Stimulated activated naive B cell treated with anti-CD40 and anti-IgM and Interleukin-4, amounts not matched to agents 10 μg/mL and 1 μg/mL and 100 μg/mL, for 72 hours (primary cell): ENCODE measurements at regions not wholly inside any gene's neighbourhood (a gene's known extent, or its start where the extent isn't known, plus 50 kb on each side); places are given as distances from the start of the nearest gene placed in this dataset.

Experiments
- ATAC-seq, 2 donors: fragments of 150-1000 bp; cut with Tn5 transposase; replicated peaks; 2 replicates each; pipeline ENCODE4 v1.10.0; 2021; ENCODE audit warnings: moderate library complexity in 1 of 2
- DNase-seq: peaks from one replicate; pipeline ENCODE4 v3.0.0; 2021
- H3K27ac Mint-ChIP-seq: one replicate; pipeline ENCODE4 v1.8.0; 2022; ENCODE audit warnings: mild to moderate bottlenecking, mixed read lengths
- H3K27me3 Mint-ChIP-seq, 2 donors: one replicate each; pipeline ENCODE4 v1.8.0; 2022; ENCODE audit warnings: mixed read lengths in 2 of 2
- H3K36me3 Mint-ChIP-seq, 2 donors: one replicate each; pipeline ENCODE4 v1.8.0; 2022; ENCODE audit warnings: mixed read lengths in 2 of 2, mild to moderate bottlenecking in 1 of 2
- H3K4me1 Mint-ChIP-seq, 2 donors: one replicate each; pipeline ENCODE4 v1.8.0; 2022; ENCODE audit warnings: mixed read lengths in 2 of 2, mild to moderate bottlenecking in 1 of 2
- H3K4me3 Mint-ChIP-seq, 2 donors: one replicate each; pipeline ENCODE4 v1.8.0; 2022; ENCODE audit warnings: mild to moderate bottlenecking in 2 of 2, mixed read lengths in 2 of 2, moderate library complexity in 1 of 2
- H3K9me3 Mint-ChIP-seq, 2 donors: one replicate each; pipeline ENCODE4 v1.8.0; 2022; ENCODE audit warnings: mixed read lengths in 2 of 2, mild to moderate bottlenecking in 1 of 2

- Mint-ChIP-seq H3K36me3 (no peaks in the 10 kb centered on the region), H3K4me1 (no peaks in the 10 kb centered on the region), H3K4me3 (no peak overlapping the region), H3K27ac (no peak overlapping the region), H3K9me3 (peaks cover 3 to 9% of the 10 kb centered on the region in 2 donors), H3K27me3 (no peaks in the 10 kb centered on the region)
- ATAC-seq, result no peak
- no peak for DNase-seq
Observed at GRCh38 chr5:60219921-60220320, 326.4 kb upstream of the PDE4D start.

DNA sequence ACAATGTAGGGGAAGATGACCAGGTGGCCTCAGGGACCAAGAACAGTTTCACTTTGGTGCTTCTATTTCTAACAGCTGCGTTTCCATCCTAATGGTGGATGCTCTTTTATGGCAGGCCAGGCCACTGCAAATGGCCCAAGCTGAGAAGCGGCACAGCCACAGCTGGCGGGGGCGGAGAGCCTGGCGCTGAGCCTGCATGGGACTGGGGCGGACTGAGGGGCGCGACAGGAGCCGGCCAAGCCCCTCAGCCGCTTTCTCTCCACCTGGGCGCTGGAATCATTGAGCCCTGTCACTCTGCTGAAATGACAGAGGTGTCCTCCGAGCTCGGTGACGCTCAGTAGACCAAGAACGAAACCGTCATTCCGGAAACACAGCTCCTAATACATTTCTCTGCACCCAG, 317.3 kb upstream of the PDE4D start:
- Mint-ChIP-seq H3K27ac (no peak overlapping the region), H3K27me3 (no peaks in the 10 kb centered on the region), H3K4me3 (peak overlapping the region in 1 of 2 donors; percentile 55)

DNA sequence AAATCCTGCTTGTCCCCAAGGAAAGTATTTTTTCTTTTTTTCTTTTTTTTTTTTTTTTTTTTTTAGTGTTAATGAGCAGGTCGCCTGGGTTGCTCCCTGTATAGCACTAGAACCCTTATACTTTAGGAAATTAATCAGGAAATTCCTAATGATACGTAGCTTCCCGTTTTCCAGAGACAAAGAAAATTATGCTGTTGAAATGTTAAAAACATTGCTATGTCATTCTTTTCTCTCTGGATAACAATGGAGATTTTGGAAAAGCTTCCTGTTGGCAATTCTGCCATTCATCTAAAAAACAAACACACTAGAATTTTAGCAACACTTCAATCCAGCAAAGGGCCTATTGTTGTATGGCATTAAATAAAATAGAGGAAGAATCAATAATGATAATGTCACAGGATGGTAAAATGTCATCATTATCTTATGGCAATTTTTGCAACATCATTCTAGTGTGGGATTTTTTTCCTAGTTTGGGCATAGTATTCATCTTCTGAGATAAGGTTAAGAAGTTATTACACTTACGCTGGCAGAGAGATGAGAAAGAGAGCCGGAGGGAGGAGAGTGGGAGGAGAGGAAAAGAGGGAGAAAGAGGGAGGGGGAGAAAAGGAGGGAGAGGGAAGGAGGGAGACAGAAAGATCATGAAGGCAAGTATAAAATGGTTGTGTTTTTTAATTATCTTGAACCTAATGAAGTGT, 315.8 kb upstream of the PDE4D start:
- Mint-ChIP-seq H3K27ac (no peak overlapping the region), H3K4me3 (no peak overlapping the region), H3K36me3 (no peaks in the 10 kb centered on the region), H3K4me1 (peaks cover 20 to 27% of the 10 kb centered on the region in 2 donors), H3K27me3 (no peaks in the 10 kb centered on the region), H3K9me3 (no peaks in the 10 kb centered on the region)
- no peak for DNase-seq
- ATAC-seq, result no peak

More for the DNA sequence above, 317.3 kb upstream of the PDE4D start:
- Mint-ChIP-seq H3K36me3 (no peaks in the 10 kb centered on the region), H3K9me3 (no peaks in the 10 kb centered on the region), H3K4me1 (peaks cover 12 to 16% of the 10 kb centered on the region in 2 donors)
- ATAC-seq (no peak), DNase-seq (no peak)

- Mint-ChIP-seq H3K4me1 (peaks cover 20 to 27% of the 10 kb centered on the region in 2 donors), H3K4me3 (no peak overlapping the region), H3K27ac (no peak overlapping the region), H3K9me3 (no peaks in the 10 kb centered on the region), H3K27me3 (no peaks in the 10 kb centered on the region), H3K36me3 (no peaks in the 10 kb centered on the region)
- ATAC-seq, result no peak
- DNase-seq, result no peak
Observed at GRCh38 chr5:60208716-60209115, 315.2 kb upstream of the PDE4D start.

DNA sequence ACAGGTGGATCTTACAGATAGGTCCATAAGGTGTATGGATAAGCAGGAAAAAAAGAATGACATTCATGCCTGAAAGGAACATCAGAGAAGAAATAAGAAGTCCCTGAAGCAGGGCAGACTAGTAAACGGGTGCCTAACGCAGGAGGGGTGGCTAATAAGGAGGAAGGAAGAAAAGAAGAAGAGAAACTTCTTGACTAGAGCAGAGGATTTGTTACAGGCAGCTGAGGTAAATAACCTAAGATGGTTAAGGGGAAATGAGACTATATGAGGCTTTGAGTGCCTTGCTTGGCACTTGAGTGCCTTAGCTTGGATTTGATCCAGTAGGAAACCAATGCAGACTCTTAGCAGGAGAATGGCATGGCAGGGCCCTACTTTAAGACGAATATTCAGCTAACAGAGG, 313.5 kb upstream of the PDE4D start:
- Mint-ChIP-seq H3K27ac (no peak overlapping the region), H3K27me3 (no peaks in the 10 kb centered on the region), H3K4me3 (no peak overlapping the region), H3K4me1 (peaks cover 20 to 27% of the 10 kb centered on the region in 2 donors), H3K36me3 (no peaks in the 10 kb centered on the region), H3K9me3 (no peaks in the 10 kb centered on the region)
- ATAC-seq, result peak; percentile 100
- DNase-seq, result peak; percentile 9

DNA sequence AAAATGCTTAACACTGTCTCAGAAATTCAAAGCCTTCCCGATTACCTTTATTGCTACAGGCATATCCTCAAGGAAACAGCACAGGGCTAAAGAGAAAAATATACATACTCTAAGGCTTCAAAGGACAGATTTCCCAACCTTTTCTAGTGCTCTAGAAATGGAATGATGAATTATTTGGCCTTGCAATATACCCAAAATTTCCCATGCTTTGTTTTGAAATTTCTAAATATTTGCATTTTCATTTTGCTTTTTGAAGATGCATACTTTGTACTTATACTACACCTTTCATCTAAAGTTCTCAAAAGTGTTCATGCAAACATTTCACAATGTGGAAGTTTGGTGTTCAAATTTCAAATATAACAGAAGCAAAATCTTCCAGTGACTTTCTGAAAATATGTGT, 312.7 kb upstream of the PDE4D start:
- no peaks in the 10 kb centered on the region for H3K27me3 Mint-ChIP-seq
- peaks cover 20 to 27% of the 10 kb centered on the region in 2 donors for H3K4me1 Mint-ChIP-seq
- no peaks in the 10 kb centered on the region for H3K9me3 Mint-ChIP-seq
- DNase-seq (no peak), ATAC-seq (no peak)
- H3K4me3 Mint-ChIP-seq, result no peak overlapping the region
- H3K36me3 Mint-ChIP-seq, result no peaks in the 10 kb centered on the region
- no peak overlapping the region for H3K27ac Mint-ChIP-seq

GRCh38 chr5:60205071-60205470, 311.5 kb upstream of the PDE4D start:
- H3K4me3 Mint-ChIP-seq, result no peak overlapping the region
- H3K27me3 Mint-ChIP-seq, result no peaks in the 10 kb centered on the region
- ATAC-seq, result no peak
- no peaks in the 10 kb centered on the region for H3K36me3 Mint-ChIP-seq
- peaks cover 20 to 27% of the 10 kb centered on the region in 2 donors for H3K4me1 Mint-ChIP-seq
- peak overlapping the region; percentile 21 for H3K27ac Mint-ChIP-seq
- no peak for DNase-seq
- H3K9me3 Mint-ChIP-seq, result no peaks in the 10 kb centered on the region

GRCh38 chr5:60196385-60197113, 303.0 kb upstream of the PDE4D start:
- Mint-ChIP-seq H3K36me3 (peaks cover 0 to 2% of the 10 kb centered on the region in 2 donors), H3K4me1 (no peaks in the 10 kb centered on the region), H3K9me3 (no peaks in the 10 kb centered on the region), H3K4me3 (no peak overlapping the region), H3K27ac (no peak overlapping the region), H3K27me3 (no peaks in the 10 kb centered on the region)
- DNase-seq (no peak), ATAC-seq (no peak)

DNA sequence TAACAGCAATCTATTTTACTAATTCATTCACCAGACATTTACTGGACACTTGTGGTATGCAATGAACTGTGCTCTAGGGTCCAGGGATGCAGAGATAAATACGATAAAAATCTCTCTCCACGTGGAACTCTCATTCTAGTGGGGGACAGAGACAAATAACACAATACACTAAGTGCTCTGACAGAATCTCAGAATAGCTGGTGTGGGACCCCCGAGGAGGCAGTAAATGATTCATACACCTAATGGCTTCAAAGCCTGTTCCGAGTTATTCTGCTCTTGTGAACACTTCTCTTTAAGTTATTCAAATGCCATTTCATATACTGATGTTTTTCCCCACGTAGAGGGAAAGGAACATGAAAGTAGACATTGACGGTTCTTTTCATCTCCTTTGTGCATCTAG, 302.0 kb upstream of the PDE4D start:
- no peak for ATAC-seq
- H3K9me3 Mint-ChIP-seq, result peaks cover 0 to 1% of the 10 kb centered on the region in 2 donors
- peaks cover 0 to 2% of the 10 kb centered on the region in 2 donors for H3K36me3 Mint-ChIP-seq
- H3K4me1 Mint-ChIP-seq, result no peaks in the 10 kb centered on the region
- H3K27ac Mint-ChIP-seq, result no peak overlapping the region
- no peak overlapping the region for H3K4me3 Mint-ChIP-seq
- no peak for DNase-seq
- H3K27me3 Mint-ChIP-seq, result no peaks in the 10 kb centered on the region

GRCh38 chr5:60195083-60195482, 301.6 kb upstream of the PDE4D start:
- Mint-ChIP-seq H3K36me3 (peaks cover 0 to 2% of the 10 kb centered on the region in 2 donors), H3K4me1 (no peaks in the 10 kb centered on the region), H3K27me3 (no peaks in the 10 kb centered on the region), H3K27ac (no peak overlapping the region), H3K9me3 (peaks cover 0 to 1% of the 10 kb centered on the region in 2 donors), H3K4me3 (no peak overlapping the region)
- no peak for DNase-seq
- ATAC-seq, result no peak

GRCh38 chr5:60185231-60186099, 291.9 kb upstream of the PDE4D start:
- H3K4me3 Mint-ChIP-seq, result no peak overlapping the region
- H3K27ac Mint-ChIP-seq, result no peak overlapping the region
- H3K4me1 Mint-ChIP-seq, result no peaks in the 10 kb centered on the region
- ATAC-seq, result no peak
- peaks cover 0 to 4% of the 10 kb centered on the region in 2 donors for H3K36me3 Mint-ChIP-seq
- H3K27me3 Mint-ChIP-seq, result no peaks in the 10 kb centered on the region
- DNase-seq, result no peak
- peaks cover 0 to 2% of the 10 kb centered on the region in 2 donors for H3K9me3 Mint-ChIP-seq

GRCh38 chr5:60184606-60185005, 291.1 kb upstream of the PDE4D start:
- ATAC-seq (no peak), DNase-seq (no peak)
- H3K9me3 Mint-ChIP-seq, result peaks cover 0 to 2% of the 10 kb centered on the region in 2 donors
- peaks cover 0 to 4% of the 10 kb centered on the region in 2 donors for H3K36me3 Mint-ChIP-seq
- no peaks in the 10 kb centered on the region for H3K27me3 Mint-ChIP-seq
- H3K4me3 Mint-ChIP-seq, result no peak overlapping the region
- H3K4me1 Mint-ChIP-seq, result no peaks in the 10 kb centered on the region
- H3K27ac Mint-ChIP-seq, result no peak overlapping the region

DNA sequence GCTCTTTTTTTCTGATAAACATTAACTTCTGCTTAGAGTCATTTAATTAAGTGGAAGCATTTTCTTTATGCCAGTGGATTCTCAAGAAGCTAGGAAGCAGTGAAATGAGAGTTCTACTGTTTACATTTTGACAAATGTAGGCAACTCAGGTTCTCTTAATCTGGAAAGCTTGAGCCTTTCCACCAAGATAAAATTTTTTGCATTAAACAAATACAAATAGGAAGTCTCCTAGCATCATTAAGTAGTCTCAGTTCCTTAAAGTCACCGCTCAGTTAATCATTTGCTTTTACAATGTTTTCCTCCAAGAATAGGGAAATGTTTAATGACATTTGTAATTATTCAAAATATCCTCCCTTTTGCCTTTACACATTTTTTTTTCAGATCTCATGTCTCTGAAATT, 290.4 kb upstream of the PDE4D start:
- DNase-seq (no peak), ATAC-seq (peak; percentile 34 to 45)
- peaks cover 0 to 4% of the 10 kb centered on the region in 2 donors for H3K36me3 Mint-ChIP-seq
- no peaks in the 10 kb centered on the region for H3K27me3 Mint-ChIP-seq
- peaks cover 0 to 2% of the 10 kb centered on the region in 2 donors for H3K9me3 Mint-ChIP-seq
- no peak overlapping the region for H3K27ac Mint-ChIP-seq
- no peak overlapping the region for H3K4me3 Mint-ChIP-seq
- no peaks in the 10 kb centered on the region for H3K4me1 Mint-ChIP-seq

DNA sequence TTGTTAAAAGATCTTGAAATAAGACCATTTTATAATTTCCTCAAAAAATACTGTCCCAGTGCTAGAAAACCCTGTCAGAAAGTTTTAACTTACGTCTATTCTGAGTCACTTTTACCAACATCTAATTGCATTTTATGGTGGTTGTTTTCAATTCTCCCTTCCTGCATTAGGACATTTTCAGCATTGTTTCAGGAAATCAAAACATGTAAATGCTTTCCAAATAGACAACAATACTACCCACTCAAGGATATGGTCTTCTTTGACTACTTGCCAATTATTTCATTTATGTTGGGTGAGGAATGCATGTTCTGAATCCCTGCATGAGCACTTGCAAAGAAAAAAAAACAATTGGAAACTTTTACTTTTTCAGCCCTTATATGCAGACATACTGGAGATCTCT, 284.6 kb upstream of the PDE4D start:
- Mint-ChIP-seq H3K9me3 (peaks cover 9 to 13% of the 10 kb centered on the region in 2 donors), H3K27me3 (no peaks in the 10 kb centered on the region), H3K27ac (no peak overlapping the region), H3K4me3 (no peak overlapping the region), H3K4me1 (no peaks in the 10 kb centered on the region), H3K36me3 (peaks cover 3 to 10% of the 10 kb centered on the region in 2 donors)
- ATAC-seq, result no peak
- no peak for DNase-seq
